H9 (cell line): ENCODE measurements at regions not wholly inside any gene's neighbourhood (a gene's known extent, or its start where the extent isn't known, plus 50 kb on each side); places are given as distances from the start of the nearest gene placed in this dataset.

Experiments used
- DNase-seq: peaks from one replicate; pipeline ENCODE4 v3.0.0-alpha.2; 2017
- H2AFZ ChIP-seq: one replicate; pipeline ENCODE4 v1.6.1; 2013; ENCODE audit warnings: mild to moderate bottlenecking, low read length, control low read depth, moderate library complexity
- H2AK5ac ChIP-seq: 2 replicates; pipeline ENCODE4 v1.6.1; 2013; ENCODE audit warnings: low read length, control low read depth, mixed read lengths; ENCODE audit not compliant: insufficient read length
- H2BK120ac ChIP-seq: one replicate; pipeline ENCODE4 v1.6.1; 2013; ENCODE audit warnings: low read depth, mild to moderate bottlenecking, low read length, control low read depth, inconsistent platforms; ENCODE audit not compliant: poor library complexity, severe bottlenecking
- H2BK12ac ChIP-seq: 2 replicates; pipeline ENCODE4 v1.6.1; 2013; ENCODE audit warnings: low read length, control low read depth, mixed read lengths, low read depth; ENCODE audit not compliant: insufficient read length
- H2BK15ac ChIP-seq: 2 replicates; pipeline ENCODE4 v1.6.1; 2013; ENCODE audit warnings: low read depth, low read length, control low read depth
- H2BK20ac ChIP-seq: one replicate; pipeline ENCODE4 v1.6.1; 2013; ENCODE audit warnings: low read depth, mild to moderate bottlenecking, low read length, control low read depth, inconsistent platforms; ENCODE audit not compliant: poor library complexity, severe bottlenecking
- H2BK5ac ChIP-seq: 2 replicates; pipeline ENCODE4 v1.6.1; 2013; ENCODE audit warnings: low read length, control low read depth, mixed read lengths; ENCODE audit not compliant: insufficient read length
- H3K14ac ChIP-seq: 2 replicates; pipeline ENCODE4 v1.6.1; 2013; ENCODE audit warnings: low read length, control low read depth; ENCODE audit not compliant: insufficient read depth
- H3K18ac ChIP-seq: 2 replicates; pipeline ENCODE4 v1.6.1; 2013; ENCODE audit warnings: low read depth, mild to moderate bottlenecking, mixed read lengths, low read length, control low read depth; ENCODE audit not compliant: insufficient read length
- H3K23ac ChIP-seq: 2 replicates; pipeline ENCODE4 v1.6.1; 2013; ENCODE audit warnings: low read length, control low read depth, mixed read lengths, low read depth; ENCODE audit not compliant: insufficient read length
- H3K23me2 ChIP-seq: 2 replicates; pipeline ENCODE4 v1.6.1; 2013; ENCODE audit warnings: low read depth, mild to moderate bottlenecking, mixed read lengths, low read length, control low read depth; ENCODE audit not compliant: insufficient read length, poor library complexity, severe bottlenecking
- H3K27ac ChIP-seq: 2 replicates; pipeline ENCODE4 v1.5.1; 2013; ENCODE audit warnings: low read length, control low read depth, mixed read lengths, low read depth; ENCODE audit not compliant: insufficient read length
- H3K27me3 ChIP-seq: 2 replicates; pipeline ENCODE4 v1.6.1; 2013; ENCODE audit warnings: low read length, control low read depth, inconsistent platforms; ENCODE audit not compliant: insufficient read depth
- H3K4ac ChIP-seq: 2 replicates; pipeline ENCODE4 v1.6.1; 2013; ENCODE audit warnings: low read depth, mild to moderate bottlenecking, control low read depth, inconsistent platforms, low read length, moderate library complexity
- H3K4me1 ChIP-seq: 2 replicates; pipeline ENCODE4 v1.6.1; 2013; ENCODE audit warnings: low read length, control low read depth, inconsistent platforms; ENCODE audit not compliant: insufficient read depth
- H3K4me2 ChIP-seq: 2 replicates; pipeline ENCODE4 v1.6.1; 2013; ENCODE audit warnings: low read length, control low read depth, mixed read lengths; ENCODE audit not compliant: insufficient read length, insufficient read depth
- H3K56ac ChIP-seq: 2 replicates; pipeline ENCODE4 v1.6.1; 2013; ENCODE audit warnings: low read depth, mild to moderate bottlenecking, mixed read lengths, low read length, control low read depth; ENCODE audit not compliant: insufficient read length
- H3K79me1 ChIP-seq: 2 replicates; pipeline ENCODE4 v1.6.1; 2013; ENCODE audit warnings: low read depth, mild to moderate bottlenecking, moderate library complexity, low read length, control low read depth, inconsistent platforms; ENCODE audit not compliant: insufficient read depth, poor library complexity, severe bottlenecking
- H3K79me2 ChIP-seq: 2 replicates; pipeline ENCODE4 v1.6.1; 2013; ENCODE audit warnings: low read length, control low read depth, inconsistent platforms; ENCODE audit not compliant: insufficient read depth
- H3K9ac ChIP-seq: 2 replicates; pipeline ENCODE4 v1.6.1; 2013; ENCODE audit warnings: low read length, control low read depth, mixed read lengths; ENCODE audit not compliant: insufficient read length; ENCODE audit errors: extremely low read depth
- H3K9me3 ChIP-seq: one replicate; pipeline ENCODE4 v1.6.1; 2013; ENCODE audit warnings: low read depth, low read length, inconsistent platforms; ENCODE audit not compliant: control insufficient read depth
- H3T11ph ChIP-seq: one replicate; pipeline ENCODE4 v1.6.1; 2013; ENCODE audit warnings: mild to moderate bottlenecking, low read length, control low read depth, inconsistent platforms
- H4K20me1 ChIP-seq: one replicate; pipeline ENCODE4 v1.6.1; 2013; ENCODE audit not compliant: control insufficient read depth, insufficient read length, insufficient read depth
- H4K5ac ChIP-seq: 2 replicates; pipeline ENCODE4 v1.6.1; 2013; ENCODE audit warnings: low read depth, mild to moderate bottlenecking, mixed read lengths, low read length, control low read depth; ENCODE audit not compliant: insufficient read length
- H4K8ac ChIP-seq: replicated peaks from 2 replicates; pipeline ENCODE4 v1.6.1; 2013; ENCODE audit warnings: low read length, control low read depth, mixed read lengths, low read depth; ENCODE audit not compliant: insufficient read length
- H4K91ac ChIP-seq: 2 replicates; pipeline ENCODE4 v1.6.1; 2013; ENCODE audit warnings: low read depth, mild to moderate bottlenecking, moderate library complexity, mixed read lengths, low read length, control low read depth; ENCODE audit not compliant: insufficient read length
- H3K27ac Mint-ChIP-seq, 3 experiments: 2 replicates in 2 of 3; 3 replicates in 1 of 3; pipeline ENCODE4 v1.8.0; 2020 to 2021; ENCODE audit warnings: mixed read lengths in 3 of 3, mild to moderate bottlenecking in 1 of 3, moderate library complexity in 1 of 3
- H3K27me3 Mint-ChIP-seq: 2 replicates; pipeline ENCODE4 v1.8.0; 2021; ENCODE audit warnings: low read depth, mild to moderate bottlenecking, moderate library complexity, mixed read lengths
- H3K36me3 Mint-ChIP-seq, 3 experiments: 2 replicates in 2 of 3; 3 replicates in 1 of 3; pipeline ENCODE4 v1.8.0; 2020 to 2021; ENCODE audit warnings: low read depth in 3 of 3, mixed read lengths in 3 of 3; ENCODE audit not compliant: insufficient read depth in 1 of 3
- H3K4me1 Mint-ChIP-seq, 2 experiments: 2 replicates each; pipeline ENCODE4 v1.8.0; 2020; ENCODE audit warnings: mixed read lengths in 2 of 2
- H3K4me3 Mint-ChIP-seq, 2 experiments: 2 replicates in 1 of 2; 3 replicates in 1 of 2; pipeline ENCODE4 v1.8.0; 2020 to 2021; ENCODE audit warnings: mild to moderate bottlenecking in 2 of 2, mixed read lengths in 2 of 2, moderate library complexity in 1 of 2
- H3K9me3 Mint-ChIP-seq, 2 experiments: 2 replicates in 1 of 2; 3 replicates in 1 of 2; pipeline ENCODE4 v1.8.0; 2020; ENCODE audit warnings: mild to moderate bottlenecking in 2 of 2, mixed read lengths in 2 of 2, moderate library complexity in 1 of 2
- CTCF ChIP-seq: fragments of 200-600 bp; sonication (generic); conservative IDR thresholded peaks from 3 replicates; pipeline ENCODE4 v1.8.0; 2021; ENCODE audit warnings: antibody characterized with exemption, mild to moderate bottlenecking
- WGBS: extraction: QIAGEN DNeasy Blood & Tissue Kit; methylation state at CpG from one replicate; pipeline ENCODE4 v1.1.7; 2013; ENCODE audit warnings: missing lambda C conversion rate, low lambda C conversion rate, mixed read lengths; ENCODE audit not compliant: insufficient read length; ENCODE audit errors: extremely low coverage; 5-methylcytosine and 5-hydroxymethylcytosine counted together

GRCh38 chr18:37660658-37661057 is 95.1 kb upstream of the CELF4 start:
- no CpG with 5 or more reads among the region's 2 CpGs for WGBS
- no peak for TF ChIP-seq CTCF

More at GRCh38 chr18:37660658-37661057, 95.1 kb upstream of the CELF4 start:
- no peak overlapping the region for H3K23ac ChIP-seq
- no peak overlapping the region for H3K4me3 Mint-ChIP-seq
- no peak overlapping the region for H4K91ac ChIP-seq
- H3K9me3 Mint-ChIP-seq = no peaks in the 10 kb centered on the region; a peak in 1 of 5 replicates
- H3K14ac ChIP-seq = no peak overlapping the region
- no peak overlapping the region for H2AFZ ChIP-seq
- no peaks in the 10 kb centered on the region for H3K79me2 ChIP-seq
- H4K8ac ChIP-seq = no peak overlapping the region
- H3K36me3 Mint-ChIP-seq = no peaks in the 10 kb centered on the region; a peak in 1 of 7 replicates
- H2BK120ac ChIP-seq = no peak overlapping the region
- H3K27ac Mint-ChIP-seq = no peak overlapping the region
- peaks cover 4% of the 10 kb centered on the region for H3K27me3 Mint-ChIP-seq
- no peaks in the 10 kb centered on the region for H3K9me3 ChIP-seq
- no peak overlapping the region for H2BK5ac ChIP-seq
- H2AK5ac ChIP-seq = no peak overlapping the region
- H3K27ac ChIP-seq = no peak overlapping the region
- H2BK15ac ChIP-seq = no peak overlapping the region
- no peak overlapping the region for H3K56ac ChIP-seq
- no peak overlapping the region for H3K4ac ChIP-seq
- peaks cover 8 to 11% of the 10 kb centered on the region in 2 experiments for H3K4me1 Mint-ChIP-seq
- H4K20me1 ChIP-seq = peaks cover 3% of the 10 kb centered on the region
- no peak overlapping the region for H3K18ac ChIP-seq
- H2BK12ac ChIP-seq = no peak overlapping the region
- H3K4me2 ChIP-seq = no peak overlapping the region
- no peaks in the 10 kb centered on the region for H3K27me3 ChIP-seq
- H3K23me2 ChIP-seq = no peaks in the 10 kb centered on the region
- no peak overlapping the region for H2BK20ac ChIP-seq
- no peak for DNase-seq
- H3K9ac ChIP-seq = no peak overlapping the region
- H4K5ac ChIP-seq = no peak overlapping the region
- no peak overlapping the region for H3T11ph ChIP-seq
- H3K79me1 ChIP-seq = no peaks in the 10 kb centered on the region
- peaks cover 2% of the 10 kb centered on the region; the same call in 1 of the 2 replicates for H3K4me1 ChIP-seq
